B cell (primary cell): ENCODE measurements at regions not wholly inside any gene's neighbourhood (a gene's known extent, or its start where the extent isn't known, plus 50 kb on each side); places are given as distances from the start of the nearest gene placed in this dataset.

ENCODE experiments used
- ATAC-seq: fragments of 200-7000 bp; cut with Tn5 transposase; one replicate; pipeline ENCODE4 v1.10.0; 2021; ENCODE audit warnings: low read depth, mild to moderate bottlenecking, moderate number of reproducible peaks, moderate library complexity
- CTCF ChIA-PET: fragments of 350-600 bp; sonication (Branson Sonifier 250); formaldehyde crosslinking; loops from one replicate; lab custom pipeline; 2021; ENCODE audit warnings: antibody characterized with exemption, inconsistent platforms; lab: Charles Lee
- POLR2A ChIA-PET: fragments of 350-600 bp; sonication (Branson Sonifier 250); formaldehyde crosslinking; loops from one replicate; lab custom pipeline; 2021; ENCODE audit warnings: antibody characterized with exemption; lab: Charles Lee
- DNase-seq: peaks from one replicate; pipeline ENCODE4 v3.0.0; 2013
- H2AFZ ChIP-seq: 2 replicates; pipeline ENCODE4 v1.6.1; 2012; ENCODE audit warnings: mild to moderate bottlenecking, low read depth, low read length; ENCODE audit not compliant: insufficient read depth, poor library complexity, severe bottlenecking
- H3K27ac ChIP-seq, 2 donors: 1 replicate in 1 of 2; 2 replicates in 1 of 2; pipeline ENCODE4 v1.5.1; 2012 to 2013; ENCODE audit warnings: low read length in 2 of 2, mild to moderate bottlenecking in 2 of 2, moderate library complexity in 1 of 2
- H3K27me3 ChIP-seq, 4 experiments: fragments of 200-600 bp in 1 of 4; sonication (generic) in 1 of 4; replicated peaks in 1 of 4; 1 replicate in 2 of 4; 2 replicates in 2 of 4; pipeline versions ENCODE4 v1.6.1 to v1.7.0; 2013 to 2016; ENCODE audit warnings: low read length in 3 of 4, mild to moderate bottlenecking in 2 of 4, mixed read lengths in 1 of 4, moderate library complexity in 1 of 4; ENCODE audit not compliant: insufficient read depth in 4 of 4, control insufficient read depth in 3 of 4; ENCODE audit errors: control extremely low read depth in 1 of 4
- H3K36me3 ChIP-seq, 2 experiments: replicated peaks in 1 of 2; 1 replicate in 1 of 2; 2 replicates in 1 of 2; pipeline versions ENCODE4 v1.6.1 to v1.7.1; 2013; ENCODE audit warnings: low read length in 1 of 2; ENCODE audit not compliant: insufficient read depth in 2 of 2, control insufficient read depth in 1 of 2; ENCODE audit errors: control extremely low read depth in 1 of 2, extremely low read depth in 1 of 2
- H3K4me1 ChIP-seq, 2 donors: fragments of 200-600 bp in 1 of 2; sonication (generic) in 1 of 2; 1 replicate in 1 of 2; 2 replicates in 1 of 2; pipeline versions ENCODE4 v1.5.1 to v1.6.1; 2013 to 2017; ENCODE audit warnings: low read length in 2 of 2; ENCODE audit not compliant: control insufficient read depth in 2 of 2, insufficient read depth in 2 of 2
- H3K4me2 ChIP-seq: replicated peaks from 2 replicates; pipeline ENCODE3; 2012; ENCODE audit warnings: mild to moderate bottlenecking, low read depth, low read length; ENCODE audit not compliant: poor library complexity, severe bottlenecking
- H3K4me3 ChIP-seq, 5 experiments: fragments of 200-600 bp in 1 of 5; sonication (generic) in 1 of 5; 1 replicate in 3 of 5; 2 replicates in 2 of 5; pipeline versions ENCODE4 v1.5.1 to v1.7.0; 2011 to 2016; ENCODE audit warnings: low read length in 4 of 5, mild to moderate bottlenecking in 4 of 5, low read depth in 2 of 5, control low read depth in 1 of 5, moderate library complexity in 1 of 5; ENCODE audit not compliant: insufficient read depth in 1 of 5; ENCODE audit errors: control extremely low read depth in 1 of 5, extremely low read depth in 1 of 5
- H3K79me2 ChIP-seq: fragments of 200-600 bp; sonication (generic); one replicate; pipeline ENCODE4 v1.6.0; 2016; ENCODE audit warnings: low read length; ENCODE audit not compliant: control insufficient read depth, insufficient read depth
- H3K9ac ChIP-seq: fragments of 200-600 bp; sonication (generic); 2 replicates; pipeline ENCODE4 v1.6.1; 2017; ENCODE audit warnings: mild to moderate bottlenecking, low read length, moderate library complexity
- H3K9me3 ChIP-seq, 3 donors: one replicate each; pipeline versions ENCODE4 v1.6.1 to v1.7.1; 2013; ENCODE audit warnings: low read length in 2 of 3; ENCODE audit not compliant: control insufficient read depth in 2 of 3, insufficient read depth in 1 of 3; ENCODE audit errors: control extremely low read depth in 1 of 3
- H4K20me1 ChIP-seq: 2 replicates; pipeline ENCODE4 v1.6.0; 2012; ENCODE audit warnings: mild to moderate bottlenecking, low read length; ENCODE audit not compliant: insufficient read depth, control insufficient read depth, poor library complexity, severe bottlenecking
- H3K27ac Mint-ChIP-seq: one replicate; pipeline ENCODE4 v1.8.0; 2021; ENCODE audit warnings: mixed read lengths
- H3K27me3 Mint-ChIP-seq: one replicate; pipeline ENCODE4 v1.8.0; 2021; ENCODE audit warnings: mixed read lengths
- H3K4me1 Mint-ChIP-seq: one replicate; pipeline ENCODE4 v1.8.0; 2021; ENCODE audit warnings: mixed read lengths
- H3K4me3 Mint-ChIP-seq: one replicate; pipeline ENCODE4 v1.8.0; 2021; ENCODE audit warnings: mixed read lengths
- H3K9me3 Mint-ChIP-seq: one replicate; pipeline ENCODE4 v1.8.0; 2022; ENCODE audit warnings: mixed read lengths; ENCODE audit not compliant: insufficient read depth
- CTCF ChIP-seq: fragments of 200-600 bp; IDR thresholded peaks from one replicate; pipeline ENCODE4 v1.8.0; 2022; ENCODE audit warnings: antibody characterized with exemption, mild to moderate bottlenecking
- EZH2 ChIP-seq: IDR thresholded peaks from 2 replicates; pipeline ENCODE4 v1.6.1; 2012; ENCODE audit warnings: borderline replicate concordance, low read depth, mild to moderate bottlenecking, moderate library complexity, low read length; ENCODE audit not compliant: insufficient read depth, poor library complexity, severe bottlenecking
- WGBS: methylation state at CpG from one replicate; pipeline ENCODE4 v1.1.5; 2013; ENCODE audit warnings: missing lambda C conversion rate; ENCODE audit not compliant: insufficient coverage; 5-methylcytosine and 5-hydroxymethylcytosine counted together
- intact Hi-C: fragments of 100-400 bp; cut with micrococcal nuclease; formaldehyde crosslinking; loops from one replicate; pipeline ENCODE4 v1.10.0; 2022

- POLR2A ChIA-PET: no interaction called here
- Mint-ChIP-seq H3K9me3 (no peaks in the 10 kb centered on the region), H3K4me3 (no peak overlapping the region), H3K27me3 (no peaks in the 10 kb centered on the region), H3K4me1 (no peaks in the 10 kb centered on the region), H3K27ac (no peak overlapping the region)
- H3K4me3 ChIP-seq: no peak overlapping the region
- CTCF ChIA-PET: no interaction called here
- H3K4me2 ChIP-seq: no peak overlapping the region
- H3K27me3 ChIP-seq: no peaks in the 10 kb centered on the region
- intact Hi-C loops: no loop called here
- no peak overlapping the region for H3K9ac ChIP-seq
- no peaks in the 10 kb centered on the region for H3K9me3 ChIP-seq
- no peak overlapping the region for H3K27ac ChIP-seq
- no peaks in the 10 kb centered on the region for H3K36me3 ChIP-seq
- no peak for DNase-seq
- no peaks in the 10 kb centered on the region for H3K79me2 ChIP-seq
- TF ChIP-seq EZH2 (no peak), CTCF (no peak)
- WGBS: 60% methylated on average over 2 of the region's 5 CpGs
- no peak overlapping the region for H2AFZ ChIP-seq
- no peak for ATAC-seq
- H4K20me1 ChIP-seq: no peaks in the 10 kb centered on the region
- no peaks in the 10 kb centered on the region for H3K4me1 ChIP-seq
Measured at GRCh38 chr6:158895661-158896060, 76.5 kb upstream of the EZR start.

- no peak for TF ChIP-seq CTCF
- no peak for TF ChIP-seq EZH2
- Mint-ChIP-seq H3K4me3 (no peak overlapping the region), H3K9me3 (no peaks in the 10 kb centered on the region), H3K27me3 (no peaks in the 10 kb centered on the region), H3K4me1 (peaks cover 5% of the 10 kb centered on the region), H3K27ac (no peak overlapping the region)
- Histone ChIP-seq H3K36me3 (no peaks in the 10 kb centered on the region), H3K27me3 (no peaks in the 10 kb centered on the region), H3K4me3 (no peak overlapping the region), H3K9me3 (no peaks in the 10 kb centered on the region), H3K4me2 (no peak overlapping the region), H3K27ac (no peak overlapping the region), H3K9ac (no peak overlapping the region), H2AFZ (no peak overlapping the region), H3K4me1 (peaks cover 0 to 6% of the 10 kb centered on the region in 2 donors), H4K20me1 (no peaks in the 10 kb centered on the region), H3K79me2 (no peaks in the 10 kb centered on the region)
- intact Hi-C loops: no loop called here
- no peak for ATAC-seq
- no CpG with 5 or more reads among the region's 4 CpGs for WGBS
- CTCF ChIA-PET: no interaction called here
- no peak for DNase-seq
- POLR2A ChIA-PET: interaction anchor here (0.7 kb wide), 1 partner anchor 33 kb away, joined by 6 read pairs; no protein-coding TSS in a partner anchor
Measured at GRCh38 chr6:158894193-158894592, 75.0 kb upstream of the EZR start.
